NOMO-1 (cell line): ENCODE measurements at regions not wholly inside any gene's neighbourhood (a gene's known extent, or its start where the extent isn't known, plus 50 kb on each side); places are given as distances from the start of the nearest gene placed in this dataset.

Experiments
- DNase-seq, 2 experiments: peaks; one replicate each; lab custom pipeline; 2025; ENCODE audit not compliant: unreplicated experiment in 2 of 2; lab: John Stamatoyannopoulos, UW

- no peak for DNase-seq
Observed at GRCh38 chr1:168391851-168392681, 111.4 kb downstream of the TBX19 start.

DNA sequence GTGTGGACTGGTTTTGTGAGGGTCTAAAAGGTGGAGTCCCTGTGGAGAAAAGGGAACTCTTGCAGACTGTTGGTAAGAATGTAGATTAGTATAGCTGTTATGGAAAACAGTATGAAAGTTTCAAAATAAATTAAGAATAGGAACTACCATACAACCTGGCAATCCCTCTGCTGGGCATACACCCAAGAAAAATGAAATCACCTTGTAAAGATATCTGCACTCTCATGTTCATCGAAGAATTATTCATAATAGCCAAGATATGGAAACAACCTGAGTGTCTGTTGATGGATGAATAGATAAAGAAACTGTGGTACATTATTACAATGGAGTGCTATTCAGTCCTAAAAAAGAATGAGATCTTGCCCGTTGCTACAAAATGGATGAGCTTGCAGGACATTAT lies 109.6 kb downstream of the TBX19 start:
- no peak for DNase-seq

- DNase-seq = no peak
Observed at GRCh38 chr1:168387781-168388760, 107.4 kb downstream of the TBX19 start.

- DNase-seq = no peak
Observed at GRCh38 chr1:168386949-168387586, 106.4 kb downstream of the TBX19 start.

DNA sequence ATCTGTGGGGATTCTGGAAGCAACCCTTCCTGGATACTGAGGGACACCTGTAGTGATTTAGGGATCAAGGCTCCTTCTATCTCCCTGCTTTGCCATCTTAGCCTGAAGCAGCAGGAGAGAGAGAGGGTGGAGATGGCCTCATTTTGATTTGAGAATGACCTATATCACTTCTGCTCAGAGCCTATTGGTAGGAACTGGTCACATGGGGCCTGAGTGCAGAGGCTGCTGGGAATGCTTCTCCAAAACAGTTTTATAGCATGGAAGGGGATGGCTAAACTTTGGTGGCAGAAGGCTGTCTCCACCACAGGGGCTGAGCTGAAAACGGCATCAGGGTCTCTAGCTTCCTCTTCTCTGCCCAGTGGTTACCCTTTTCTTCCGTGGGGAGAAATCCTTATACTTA lies 105.8 kb downstream of the TBX19 start:
- DNase-seq = no peak

DNA sequence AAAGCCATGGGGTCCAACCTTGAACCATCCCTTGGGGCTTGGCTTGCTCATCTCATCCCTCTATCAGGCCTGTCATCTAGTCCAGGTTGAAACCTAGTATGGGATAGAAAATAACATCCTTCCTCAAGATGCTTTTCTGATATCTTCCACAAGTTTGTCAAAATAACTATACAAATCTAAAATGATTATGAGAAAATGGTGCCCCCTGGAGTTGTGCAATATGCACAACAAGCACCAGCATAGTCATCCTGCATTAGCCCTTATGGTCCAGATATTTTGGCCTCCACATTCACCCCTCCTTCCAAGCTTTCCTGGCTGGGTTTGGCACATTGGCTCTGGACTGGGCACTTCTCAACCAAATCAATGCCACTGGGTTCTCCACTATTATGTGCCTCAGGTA lies 101.2 kb downstream of the TBX19 start:
- DNase-seq = no peak

GRCh38 chr1:168380945-168381344 lies 100.3 kb downstream of the TBX19 start:
- no peak for DNase-seq

- DNase-seq = no peak
Observed at GRCh38 chr1:168379104-168379860, 98.6 kb downstream of the TBX19 start.

DNA sequence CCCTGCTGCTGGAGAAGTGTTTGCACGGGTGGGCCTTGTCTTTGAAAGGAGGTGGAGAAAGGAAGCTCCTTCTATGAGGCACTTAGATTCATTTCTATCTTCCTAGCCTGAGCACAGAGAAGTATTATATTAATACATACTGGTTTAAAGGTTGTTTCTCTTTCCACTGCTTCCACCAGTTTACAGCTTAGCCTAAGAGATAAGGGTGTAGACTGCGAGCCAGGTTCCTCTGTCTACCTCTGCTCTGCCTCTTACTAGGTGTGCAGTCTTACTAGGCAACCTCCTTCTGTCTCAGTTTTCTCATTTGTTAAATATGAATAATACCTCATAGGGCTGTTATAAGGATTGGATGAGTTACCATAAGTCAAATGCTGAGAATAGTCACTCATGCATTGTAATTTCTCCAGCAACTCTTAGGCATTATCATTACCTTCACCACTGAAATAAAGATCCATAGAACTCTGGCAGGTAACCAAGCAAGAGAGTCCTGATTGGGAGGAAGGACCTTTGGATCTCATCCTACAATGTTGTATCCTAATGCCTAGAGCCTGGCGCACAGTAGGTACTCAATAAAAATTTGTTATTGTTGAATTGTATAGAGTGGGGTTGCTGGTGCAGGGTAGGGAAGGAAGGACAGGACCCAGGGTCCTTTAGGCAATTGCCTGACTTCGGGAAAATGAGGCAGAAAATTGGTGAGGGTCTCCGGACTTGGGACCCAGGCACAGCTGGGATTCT lies 95.1 kb downstream of the TBX19 start:
- no peak for DNase-seq

GRCh38 chr1:168374566-168374965 lies 93.9 kb downstream of the TBX19 start:
- no peak for DNase-seq

DNA sequence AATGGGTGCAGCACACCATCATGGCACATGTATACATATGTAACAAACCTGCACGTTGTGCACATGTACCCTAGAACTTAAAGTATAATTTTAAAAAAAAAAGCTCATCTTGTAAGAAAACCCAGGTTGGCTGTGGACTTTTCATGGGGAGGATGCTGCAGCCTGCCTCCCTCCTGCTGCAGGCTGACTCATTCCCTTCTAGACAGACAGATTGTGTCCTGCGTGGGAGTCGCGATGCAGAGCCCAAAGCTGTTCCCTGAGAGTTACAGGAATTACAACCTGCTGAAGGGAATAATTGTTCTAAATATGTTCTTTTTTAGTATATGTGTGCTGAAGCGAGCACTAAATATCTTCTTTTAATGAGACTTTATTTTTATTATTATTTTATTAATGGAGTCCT lies 93.2 kb downstream of the TBX19 start:
- no peak for DNase-seq

- no peak for DNase-seq
Observed at GRCh38 chr1:168372861-168373371, 92.2 kb downstream of the TBX19 start.

- DNase-seq = no peak
Observed at GRCh38 chr1:168372307-168372706, 91.6 kb downstream of the TBX19 start.

DNA sequence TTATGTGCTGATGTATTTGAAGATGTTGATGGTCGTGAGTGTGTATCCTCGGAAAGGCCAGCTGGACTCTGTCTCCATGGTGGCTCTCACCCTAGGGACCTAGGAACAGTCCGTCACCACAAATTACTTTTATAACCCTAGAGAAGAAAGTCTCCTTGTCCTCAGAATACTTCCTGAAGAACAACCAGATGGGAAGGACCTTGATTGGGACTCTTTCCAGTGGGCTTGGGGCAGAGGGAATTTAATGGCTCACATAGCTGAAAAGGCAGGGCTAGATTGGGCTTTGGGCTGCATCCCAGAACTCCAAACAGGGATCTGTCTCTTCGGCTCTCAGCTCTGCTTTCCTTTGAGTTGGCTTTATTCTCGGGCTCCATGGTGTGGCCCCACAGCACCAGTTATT lies 90.8 kb downstream of the TBX19 start:
- DNase-seq = no peak

- no peak for DNase-seq
Observed at GRCh38 chr1:168370586-168370985, 89.9 kb downstream of the TBX19 start.

- no peak for DNase-seq
Observed at GRCh38 chr1:168369655-168370054, 89.0 kb downstream of the TBX19 start.

DNA sequence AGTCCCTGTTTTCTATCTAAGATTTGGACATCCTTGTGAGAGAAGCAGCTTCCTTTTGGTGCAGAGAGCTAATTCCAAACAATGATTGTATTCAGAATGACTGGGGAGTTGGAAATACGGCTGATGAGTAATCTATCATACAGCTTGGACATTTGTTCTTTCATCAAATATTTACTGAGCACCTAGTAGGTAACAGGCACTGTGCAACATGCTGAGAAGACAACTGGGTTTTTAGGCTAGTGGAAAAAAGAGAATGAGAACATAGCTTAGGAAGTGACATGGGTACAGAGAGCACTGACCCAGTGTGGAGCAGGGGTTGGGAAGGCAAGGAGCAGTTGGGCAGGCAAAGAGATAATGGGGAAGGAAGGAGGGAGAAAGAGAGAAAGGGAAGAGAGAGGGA lies 87.5 kb downstream of the TBX19 start:
- no peak for DNase-seq

DNA sequence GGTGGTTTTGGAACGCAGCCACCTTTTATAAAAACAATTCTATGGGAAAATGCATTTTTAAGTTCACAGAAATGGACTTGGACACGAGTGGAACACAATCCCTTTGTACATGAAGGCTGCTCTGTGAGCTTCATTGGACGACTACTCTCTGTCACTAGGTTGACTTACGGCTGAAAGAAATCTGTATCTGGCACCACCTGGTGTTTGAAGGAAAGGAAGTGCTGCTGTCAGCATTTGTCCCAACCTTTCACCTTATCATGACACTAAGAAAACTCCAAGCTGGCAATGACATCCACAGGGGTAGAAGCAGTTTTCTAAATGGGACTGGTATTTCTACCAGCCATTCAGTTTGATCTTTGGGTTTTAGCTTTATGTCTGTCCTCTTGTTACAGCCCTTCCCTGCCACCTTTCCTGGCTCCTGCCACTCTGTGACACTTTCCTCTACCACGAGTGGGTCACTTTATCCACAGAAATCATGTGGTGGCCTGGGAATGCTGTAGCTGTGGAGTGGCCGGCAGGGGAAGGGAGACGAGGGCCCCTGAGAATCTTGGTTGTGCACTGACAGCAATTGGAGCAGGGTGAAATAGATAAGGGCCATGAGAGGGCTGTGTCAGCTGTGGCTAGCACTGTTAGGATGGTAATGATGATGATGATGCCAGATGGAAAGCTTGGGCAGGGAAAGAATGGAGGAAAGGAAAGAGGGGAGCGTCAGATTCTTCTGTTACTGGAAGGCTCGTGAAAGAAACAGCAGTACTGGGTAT lies 85.2 kb downstream of the TBX19 start:
- DNase-seq = no peak
